Activated CD8-positive, alpha-beta T cell treated with anti-CD3 and anti-CD28 coated beads for 36 hours (primary cell): ENCODE measurements at regions not wholly inside any gene's neighbourhood (a gene's known extent, or its start where the extent isn't known, plus 50 kb on each side); places are given as distances from the start of the nearest gene placed in this dataset.

ENCODE experiments used
- ATAC-seq: fragments of 200-7000 bp; cut with Tn5 transposase; one replicate; pipeline ENCODE4 v1.10.0; 2021; ENCODE audit warnings: mild to moderate bottlenecking, moderate library complexity
- CTCF ChIA-PET: fragments of 350-600 bp; sonication (Branson Sonifier 250); formaldehyde crosslinking; loops from one replicate; lab custom pipeline; 2021; ENCODE audit warnings: antibody characterized with exemption; lab: Charles Lee
- POLR2A ChIA-PET: fragments of 350-600 bp; sonication (Branson Sonifier 250); formaldehyde crosslinking; loops from one replicate; lab custom pipeline; 2021; ENCODE audit warnings: antibody characterized with exemption; lab: Charles Lee
- DNase-seq: peaks from one replicate; pipeline ENCODE4 v3.0.0-alpha.2; 2020
- H3K27ac Mint-ChIP-seq: one replicate; pipeline ENCODE4 v1.8.0; 2021; ENCODE audit warnings: mild to moderate bottlenecking, mixed read lengths
- H3K27me3 Mint-ChIP-seq: one replicate; pipeline ENCODE4 v1.8.0; 2021; ENCODE audit warnings: mixed read lengths
- H3K36me3 Mint-ChIP-seq: one replicate; pipeline ENCODE4 v1.8.0; 2021; ENCODE audit warnings: low read depth, mixed read lengths
- H3K4me1 Mint-ChIP-seq: one replicate; pipeline ENCODE4 v1.8.0; 2021; ENCODE audit warnings: low read depth, mixed read lengths
- H3K4me3 Mint-ChIP-seq: one replicate; pipeline ENCODE4 v1.8.0; 2021; ENCODE audit warnings: mild to moderate bottlenecking, moderate library complexity, mixed read lengths
- H3K9me3 Mint-ChIP-seq: one replicate; pipeline ENCODE4 v1.8.0; 2021; ENCODE audit warnings: mixed read lengths
- CTCF ChIP-seq: fragments of 200-600 bp; IDR thresholded peaks from one replicate; pipeline ENCODE4 v1.8.0; 2022; ENCODE audit warnings: antibody characterized with exemption, mild to moderate bottlenecking
- intact Hi-C: fragments of 100-400 bp; cut with micrococcal nuclease; formaldehyde crosslinking; loops from one replicate; pipeline ENCODE4 v1.10.0; 2022

- H3K4me3 Mint-ChIP-seq = no peak overlapping the region
- POLR2A ChIA-PET = no interaction called here
- no peak overlapping the region for H3K27ac Mint-ChIP-seq
- H3K36me3 Mint-ChIP-seq = no peaks in the 10 kb centered on the region
- no peaks in the 10 kb centered on the region for H3K9me3 Mint-ChIP-seq
- H3K4me1 Mint-ChIP-seq = peaks cover 4% of the 10 kb centered on the region
- TF ChIP-seq CTCF = no peak
- no peak for DNase-seq
- CTCF ChIA-PET = no interaction called here
- no peaks in the 10 kb centered on the region for H3K27me3 Mint-ChIP-seq
- intact Hi-C loops = no loop called here
- ATAC-seq = no peak
Measured at GRCh38 chr4:128354205-128354821, 66.7 kb upstream of the PGRMC2 start.

GRCh38 chr4:128353791-128354190 is 66.2 kb upstream of the PGRMC2 start:
- no peak for TF ChIP-seq CTCF
- CTCF ChIA-PET = no interaction called here

GRCh38 chr4:128351502-128351901 is 63.9 kb upstream of the PGRMC2 start:
- no peaks in the 10 kb centered on the region for H3K4me1 Mint-ChIP-seq
- no peak overlapping the region for H3K27ac Mint-ChIP-seq
- H3K27me3 Mint-ChIP-seq = no peaks in the 10 kb centered on the region
- H3K9me3 Mint-ChIP-seq = no peaks in the 10 kb centered on the region
- intact Hi-C loops = no loop called here
- TF ChIP-seq CTCF = no peak
- ATAC-seq (no peak), DNase-seq (no peak)
- CTCF ChIA-PET = no interaction called here
- no peak overlapping the region for H3K4me3 Mint-ChIP-seq
- H3K36me3 Mint-ChIP-seq = no peaks in the 10 kb centered on the region
- POLR2A ChIA-PET = no interaction called here

More at GRCh38 chr4:128353791-128354190, 66.2 kb upstream of the PGRMC2 start:
- H3K27me3 Mint-ChIP-seq = no peaks in the 10 kb centered on the region
- POLR2A ChIA-PET = no interaction called here
- intact Hi-C loops = no loop called here
- no peaks in the 10 kb centered on the region for H3K9me3 Mint-ChIP-seq
- H3K4me1 Mint-ChIP-seq = no peaks in the 10 kb centered on the region
- no peak overlapping the region for H3K4me3 Mint-ChIP-seq
- DNase-seq (no peak), ATAC-seq (no peak)
- no peaks in the 10 kb centered on the region for H3K36me3 Mint-ChIP-seq
- H3K27ac Mint-ChIP-seq = no peak overlapping the region

- ChIA-PET POLR2A (no interaction called here), CTCF (no interaction called here)
- no peaks in the 10 kb centered on the region for H3K9me3 Mint-ChIP-seq
- no peaks in the 10 kb centered on the region for H3K27me3 Mint-ChIP-seq
- H3K4me1 Mint-ChIP-seq = no peaks in the 10 kb centered on the region
- ATAC-seq (no peak), DNase-seq (no peak)
- intact Hi-C loops = no loop called here
- no peak overlapping the region for H3K27ac Mint-ChIP-seq
- TF ChIP-seq CTCF = no peak
- H3K36me3 Mint-ChIP-seq = peaks cover 3% of the 10 kb centered on the region
- H3K4me3 Mint-ChIP-seq = no peak overlapping the region
Measured at GRCh38 chr4:128350449-128351045, 62.9 kb upstream of the PGRMC2 start.

- DNase-seq (no peak), ATAC-seq (no peak)
- Mint-ChIP-seq H3K27me3 (no peaks in the 10 kb centered on the region), H3K9me3 (no peaks in the 10 kb centered on the region), H3K27ac (no peak overlapping the region), H3K4me1 (no peaks in the 10 kb centered on the region), H3K36me3 (peaks cover 3% of the 10 kb centered on the region), H3K4me3 (no peak overlapping the region)
- CTCF ChIA-PET = no interaction called here
- POLR2A ChIA-PET = no interaction called here
- TF ChIP-seq CTCF = no peak
- intact Hi-C loops = no loop called here
Measured at GRCh38 chr4:128349921-128350320, 62.3 kb upstream of the PGRMC2 start.
